AG10803 (cell line): ENCODE measurements at regions not wholly inside any gene's neighbourhood (a gene's known extent, or its start where the extent isn't known, plus 50 kb on each side); places are given as distances from the start of the nearest gene placed in this dataset.

Experiments used
- DNase-seq: peaks from one replicate; pipeline ENCODE4 v3.0.0; 2010; ENCODE audit warnings: low read depth
- H3K4me3 ChIP-seq: 2 replicates; pipeline ENCODE4 v1.5.1; 2011; ENCODE audit warnings: mild to moderate bottlenecking, low read length, control low read depth
- TF ChIP-seq, protein P1 (sequence below): conservative IDR thresholded peaks from 2 replicates; pipeline ENCODE4 v1.5.1; 2011; ENCODE audit warnings: mild to moderate bottlenecking, low read length, control low read depth, inconsistent platforms

GRCh38 chr12:19654650-19655376 lies 215.5 kb downstream of the AEBP2 start:
- DNase-seq = peak; percentile 37
- TF ChIP-seq, protein P1, sequence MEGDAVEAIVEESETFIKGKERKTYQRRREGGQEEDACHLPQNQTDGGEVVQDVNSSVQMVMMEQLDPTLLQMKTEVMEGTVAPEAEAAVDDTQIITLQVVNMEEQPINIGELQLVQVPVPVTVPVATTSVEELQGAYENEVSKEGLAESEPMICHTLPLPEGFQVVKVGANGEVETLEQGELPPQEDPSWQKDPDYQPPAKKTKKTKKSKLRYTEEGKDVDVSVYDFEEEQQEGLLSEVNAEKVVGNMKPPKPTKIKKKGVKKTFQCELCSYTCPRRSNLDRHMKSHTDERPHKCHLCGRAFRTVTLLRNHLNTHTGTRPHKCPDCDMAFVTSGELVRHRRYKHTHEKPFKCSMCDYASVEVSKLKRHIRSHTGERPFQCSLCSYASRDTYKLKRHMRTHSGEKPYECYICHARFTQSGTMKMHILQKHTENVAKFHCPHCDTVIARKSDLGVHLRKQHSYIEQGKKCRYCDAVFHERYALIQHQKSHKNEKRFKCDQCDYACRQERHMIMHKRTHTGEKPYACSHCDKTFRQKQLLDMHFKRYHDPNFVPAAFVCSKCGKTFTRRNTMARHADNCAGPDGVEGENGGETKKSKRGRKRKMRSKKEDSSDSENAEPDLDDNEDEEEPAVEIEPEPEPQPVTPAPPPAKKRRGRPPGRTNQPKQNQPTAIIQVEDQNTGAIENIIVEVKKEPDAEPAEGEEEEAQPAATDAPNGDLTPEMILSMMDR = no peak

GRCh38 chr12:19657118-19657731 lies 217.9 kb downstream of the AEBP2 start:
- TF ChIP-seq, protein P1 = no peak
- peak; percentile 16 for DNase-seq
- no peak overlapping the region for H3K4me3 ChIP-seq

More at GRCh38 chr12:19654650-19655376, 215.5 kb downstream of the AEBP2 start:
- H3K4me3 ChIP-seq = no peak overlapping the region

- H3K4me3 ChIP-seq = no peak overlapping the region
- TF ChIP-seq, protein P1 = no peak
- no peak for DNase-seq
Measured at GRCh38 chr12:19657732-19658130, 218.4 kb downstream of the AEBP2 start.

GRCh38 chr12:19659086-19659485 lies 219.8 kb downstream of the AEBP2 start:
- TF ChIP-seq, protein P1 = no peak
- H3K4me3 ChIP-seq = no peak overlapping the region
- no peak for DNase-seq

DNA sequence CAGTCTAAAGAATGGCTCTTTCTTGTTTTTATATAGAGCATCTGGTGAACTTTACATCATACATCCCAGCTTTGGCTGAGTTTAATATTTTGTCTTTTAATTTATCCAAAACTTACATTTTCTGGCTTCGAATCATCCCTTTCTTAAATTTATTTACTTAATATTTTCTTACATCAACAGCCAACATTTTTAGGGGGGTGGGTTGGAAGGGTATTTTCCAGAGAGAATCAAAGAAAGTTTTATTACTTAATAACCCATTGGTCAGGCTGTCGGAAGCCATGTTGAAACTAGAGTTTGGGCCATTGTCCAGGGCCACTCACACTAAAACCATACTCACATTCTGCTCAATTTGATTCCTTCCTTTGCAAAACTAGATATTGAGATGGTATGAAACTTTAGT lies 220.2 kb downstream of the AEBP2 start:
- H3K4me3 ChIP-seq = no peak overlapping the region
- DNase-seq = no peak
- TF ChIP-seq, protein P1 = no peak

- no peak overlapping the region for H3K4me3 ChIP-seq
- no peak for DNase-seq
- TF ChIP-seq, protein P1 = no peak
Measured at GRCh38 chr12:19665121-19665900, 226.0 kb downstream of the AEBP2 start.
